Glutamatergic neuron (in vitro differentiated cells): ENCODE measurements at regions not wholly inside any gene's neighbourhood (a gene's known extent, or its start where the extent isn't known, plus 50 kb on each side); places are given as distances from the start of the nearest gene placed in this dataset.

Experiments
- DNase-seq: peaks from one replicate; pipeline ENCODE4 v3.0.0; 2022
- H3K27ac Mint-ChIP-seq: one replicate; pipeline ENCODE4 v1.8.0; 2020; ENCODE audit warnings: mild to moderate bottlenecking, mixed read lengths, inconsistent platforms; ENCODE audit not compliant: unreplicated experiment
- H3K27me3 Mint-ChIP-seq: one replicate; pipeline ENCODE4 v1.8.0; 2020; ENCODE audit warnings: mild to moderate bottlenecking, moderate library complexity, mixed read lengths, inconsistent platforms; ENCODE audit not compliant: unreplicated experiment
- H3K36me3 Mint-ChIP-seq: one replicate; pipeline ENCODE4 v1.8.0; 2020; ENCODE audit warnings: mild to moderate bottlenecking, mixed read lengths, inconsistent platforms; ENCODE audit not compliant: unreplicated experiment
- H3K4me1 Mint-ChIP-seq: one replicate; pipeline ENCODE4 v1.8.0; 2020; ENCODE audit warnings: mild to moderate bottlenecking, low read depth, mixed read lengths, inconsistent platforms; ENCODE audit not compliant: unreplicated experiment
- H3K4me3 Mint-ChIP-seq: one replicate; pipeline ENCODE4 v1.8.0; 2020; ENCODE audit warnings: mild to moderate bottlenecking, mixed read lengths, inconsistent platforms; ENCODE audit not compliant: unreplicated experiment
- H3K9me3 Mint-ChIP-seq: one replicate; pipeline ENCODE4 v1.8.0; 2020; ENCODE audit warnings: mild to moderate bottlenecking, moderate library complexity, mixed read lengths, inconsistent platforms; ENCODE audit not compliant: unreplicated experiment
- CTCF ChIP-seq: fragments of 200-600 bp; sonication (generic); IDR thresholded peaks from one replicate; pipeline ENCODE4 v1.5.0; 2021; ENCODE audit not compliant: partially characterized antibody, unreplicated experiment

- no peak overlapping the region for H3K27ac Mint-ChIP-seq
- no peaks in the 10 kb centered on the region for H3K4me1 Mint-ChIP-seq
- no peak overlapping the region for H3K4me3 Mint-ChIP-seq
- H3K9me3 Mint-ChIP-seq, result peaks cover 2% of the 10 kb centered on the region
- peaks cover 4% of the 10 kb centered on the region for H3K27me3 Mint-ChIP-seq
- TF ChIP-seq CTCF, result no peak
- no peak for DNase-seq
- H3K36me3 Mint-ChIP-seq, result no peaks in the 10 kb centered on the region
Observed at GRCh38 chr15:98296653-98297052, 336.1 kb downstream of the ARRDC4 start.

GRCh38 chr15:98304371-98304770 lies 343.9 kb downstream of the ARRDC4 start:
- no peak for TF ChIP-seq CTCF
- DNase-seq, result no peak
- no peaks in the 10 kb centered on the region for H3K4me1 Mint-ChIP-seq
- no peaks in the 10 kb centered on the region for H3K36me3 Mint-ChIP-seq
- no peak overlapping the region for H3K27ac Mint-ChIP-seq
- no peak overlapping the region for H3K4me3 Mint-ChIP-seq
- no peaks in the 10 kb centered on the region for H3K9me3 Mint-ChIP-seq
- H3K27me3 Mint-ChIP-seq, result peaks cover 3% of the 10 kb centered on the region

DNA sequence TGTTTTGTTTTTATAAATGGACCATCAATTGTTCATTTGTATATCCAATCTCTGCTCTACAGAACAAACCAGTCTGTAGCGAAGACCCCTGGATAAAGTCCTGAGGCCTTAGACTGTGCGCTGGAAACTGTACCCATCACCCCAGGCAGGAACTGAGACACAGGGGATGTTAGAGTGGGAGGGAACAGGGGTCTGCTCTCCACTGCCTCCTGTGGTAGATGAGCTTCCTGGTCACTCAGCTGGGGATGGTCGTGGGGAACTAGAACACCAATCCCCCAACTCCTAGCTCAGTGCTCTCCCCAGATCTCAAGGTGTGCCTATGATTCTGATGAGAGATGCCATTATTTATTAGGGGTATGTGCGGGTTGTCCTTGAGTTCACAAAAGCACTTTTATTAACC lies 340.2 kb upstream of the IGF1R start:
- Mint-ChIP-seq H3K4me1 (no peaks in the 10 kb centered on the region), H3K36me3 (no peaks in the 10 kb centered on the region), H3K4me3 (no peak overlapping the region), H3K27ac (no peak overlapping the region), H3K27me3 (peaks cover 2% of the 10 kb centered on the region), H3K9me3 (no peaks in the 10 kb centered on the region)
- TF ChIP-seq CTCF, result no peak
- no peak for DNase-seq

- no peak overlapping the region for H3K4me3 Mint-ChIP-seq
- peaks cover 3% of the 10 kb centered on the region for H3K27me3 Mint-ChIP-seq
- peak; percentile 81 for DNase-seq
- no peaks in the 10 kb centered on the region for H3K36me3 Mint-ChIP-seq
- no peaks in the 10 kb centered on the region for H3K4me1 Mint-ChIP-seq
- no peaks in the 10 kb centered on the region for H3K9me3 Mint-ChIP-seq
- H3K27ac Mint-ChIP-seq, result no peak overlapping the region
- peak; percentile 98 for TF ChIP-seq CTCF
Observed at GRCh38 chr15:98311566-98312188, 336.7 kb upstream of the IGF1R start.

DNA sequence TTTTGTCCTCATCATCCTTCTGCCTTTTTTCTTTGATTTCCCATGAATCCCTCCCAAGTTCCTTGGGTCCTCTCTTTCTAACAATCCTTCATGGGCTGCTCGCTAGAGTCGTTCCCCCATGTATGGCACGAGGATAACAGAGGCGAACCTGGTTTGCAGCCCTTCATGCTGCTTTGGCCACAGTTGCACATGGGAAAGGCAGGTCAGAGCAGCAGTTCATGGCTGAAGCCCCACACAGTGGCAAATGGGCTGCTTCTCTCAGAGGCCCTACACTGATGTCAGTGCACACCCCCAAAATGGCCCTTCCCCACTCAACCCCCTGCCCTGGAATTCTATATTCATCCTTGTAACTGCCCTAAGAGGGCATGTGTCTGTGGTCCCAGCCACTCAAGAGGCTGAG lies 335.4 kb upstream of the IGF1R start:
- no peak for DNase-seq
- H3K4me1 Mint-ChIP-seq, result no peaks in the 10 kb centered on the region
- no peak overlapping the region for H3K27ac Mint-ChIP-seq
- no peaks in the 10 kb centered on the region for H3K9me3 Mint-ChIP-seq
- peaks cover 3% of the 10 kb centered on the region for H3K27me3 Mint-ChIP-seq
- H3K4me3 Mint-ChIP-seq, result no peak overlapping the region
- TF ChIP-seq CTCF, result no peak
- H3K36me3 Mint-ChIP-seq, result no peaks in the 10 kb centered on the region
